KG1 (cell line): ENCODE measurements at regions not wholly inside any gene's neighbourhood (a gene's known extent, or its start where the extent isn't known, plus 50 kb on each side); places are given as distances from the start of the nearest gene placed in this dataset.
"Not testable (repeated sequence)": the region's sequence is repeated elsewhere in the genome, so short reads cannot be mapped to it uniquely, and the experiment has no call there.

Experiments
- DNase-seq: peaks from one replicate; lab custom pipeline; 2025; lab: John Stamatoyannopoulos, UW

DNA sequence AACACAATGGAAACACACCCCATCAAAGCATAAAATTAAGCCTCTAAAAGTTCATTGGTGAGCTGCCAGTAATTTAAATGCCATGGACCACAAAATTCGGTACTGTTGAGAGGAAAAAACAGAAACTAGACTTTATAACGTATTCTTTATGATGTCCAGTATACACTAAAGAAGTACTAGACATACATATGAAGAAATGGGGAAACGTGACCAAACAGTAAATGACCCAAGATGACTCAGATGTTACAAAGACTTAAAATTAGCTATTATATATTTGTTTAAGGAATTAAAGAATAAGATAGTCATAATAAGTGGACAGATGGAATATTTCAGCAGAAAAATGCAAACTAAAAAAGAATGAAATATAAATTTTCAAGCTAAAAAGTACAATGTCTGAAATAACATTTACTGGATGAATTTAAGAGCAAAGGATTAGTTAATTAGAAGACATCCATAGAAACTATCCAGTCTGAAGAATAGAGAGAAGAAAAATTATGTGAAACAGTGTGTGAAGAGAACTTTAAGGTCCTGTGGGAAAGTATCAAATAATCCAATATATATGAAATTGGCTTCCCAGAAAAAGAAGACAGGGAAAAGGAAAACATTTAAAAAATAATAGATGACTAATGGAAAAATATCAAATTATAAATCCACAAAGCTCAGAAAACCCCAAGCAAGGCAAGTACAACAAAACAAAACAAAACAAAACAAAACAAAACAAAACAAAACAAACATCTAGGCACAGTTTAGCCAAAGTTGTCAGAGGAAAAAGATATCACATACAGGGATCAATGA is 69.4 kb downstream of the SAMD9 start:
- DNase-seq, result no peak

DNA sequence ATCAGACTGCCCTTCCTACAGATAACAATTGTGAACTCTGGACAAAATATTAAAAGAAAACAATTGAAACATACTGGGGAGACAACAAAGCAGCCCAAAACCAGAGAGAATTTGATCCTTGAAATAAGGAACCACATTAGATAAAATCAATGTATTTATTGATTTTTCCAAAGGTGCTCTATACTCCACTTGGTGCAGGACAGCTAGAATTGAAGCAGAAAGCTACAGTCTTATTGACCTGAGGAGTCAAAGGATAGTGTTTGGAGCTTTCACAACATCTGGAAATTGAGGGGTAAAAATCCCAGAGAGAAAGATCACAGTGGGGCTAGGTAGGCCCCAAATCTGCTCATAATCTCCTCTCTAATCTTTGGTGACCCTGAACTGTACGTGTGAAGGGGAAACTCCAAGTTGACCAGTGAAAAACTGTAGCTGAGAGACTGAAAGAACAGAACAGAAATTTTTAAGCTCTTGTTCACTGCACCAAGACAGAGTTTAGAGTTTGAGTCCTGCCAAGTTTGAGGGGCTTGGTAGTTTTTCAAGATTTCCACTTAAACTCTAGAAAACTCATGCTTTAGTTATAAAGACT is 70.2 kb downstream of the SAMD9 start:
- DNase-seq, result no peak

GRCh38 chr7:93046641-93047040 is 71.1 kb downstream of the SAMD9 start:
- no peak for DNase-seq

- DNase-seq, result no peak
Measured at GRCh38 chr7:93044147-93044810, 73.5 kb downstream of the SAMD9 start.

GRCh38 chr7:93043385-93043985 is 74.3 kb downstream of the SAMD9 start:
- DNase-seq, result no peak

GRCh38 chr7:93040355-93040754 is 77.4 kb downstream of the SAMD9 start:
- DNase-seq, result no peak

- DNase-seq, result no peak
Measured at GRCh38 chr7:93039786-93040185, 78.0 kb downstream of the SAMD9 start.

DNA sequence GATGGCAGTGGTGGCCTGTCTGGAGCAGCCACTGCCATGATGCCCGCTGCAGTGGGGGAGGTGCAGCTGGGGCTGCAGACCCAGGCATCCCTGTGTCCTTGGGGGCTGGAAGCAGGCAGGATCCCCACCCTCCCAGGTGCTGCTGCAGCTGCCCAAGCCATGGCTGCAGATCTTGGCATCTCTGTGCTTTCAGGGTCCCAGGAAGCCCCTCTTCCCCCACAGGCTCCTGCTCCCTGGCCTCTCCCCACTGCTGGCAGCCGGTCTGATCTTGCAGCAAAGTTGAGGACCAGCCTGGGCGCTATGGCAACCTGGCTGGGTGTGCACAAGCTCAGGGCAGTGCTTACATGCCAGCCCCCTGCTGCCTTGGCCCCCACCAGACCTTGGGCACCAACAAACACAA is 78.5 kb downstream of the SAMD9 start:
- no peak for DNase-seq

GRCh38 chr7:93036807-93037206 is 81.0 kb downstream of the SAMD9 start:
- DNase-seq, result no peak

DNA sequence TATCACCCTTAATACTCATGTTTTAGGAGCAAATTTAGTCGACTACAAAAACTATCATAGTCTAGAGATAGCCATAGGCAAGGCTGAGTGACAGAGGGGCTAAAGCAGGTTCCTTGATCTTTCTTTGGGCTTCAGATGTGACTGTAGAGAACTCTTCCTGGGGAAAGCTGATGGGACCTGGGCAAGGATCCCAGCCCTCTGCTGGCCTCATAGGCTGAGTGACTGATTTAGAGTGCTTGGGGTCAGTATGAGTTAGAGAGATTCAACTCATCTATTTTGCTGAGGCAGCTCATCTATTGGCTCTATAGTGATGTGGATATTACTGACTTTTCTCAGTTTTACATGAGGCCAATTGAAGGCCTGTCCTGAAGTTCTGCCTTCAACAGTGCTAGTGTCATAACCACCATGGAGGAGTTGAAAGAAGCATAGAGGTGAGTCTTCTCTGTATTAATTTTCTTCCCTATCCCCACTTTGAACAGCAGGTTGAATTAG is 81.6 kb downstream of the SAMD9 start:
- no peak for DNase-seq

DNA sequence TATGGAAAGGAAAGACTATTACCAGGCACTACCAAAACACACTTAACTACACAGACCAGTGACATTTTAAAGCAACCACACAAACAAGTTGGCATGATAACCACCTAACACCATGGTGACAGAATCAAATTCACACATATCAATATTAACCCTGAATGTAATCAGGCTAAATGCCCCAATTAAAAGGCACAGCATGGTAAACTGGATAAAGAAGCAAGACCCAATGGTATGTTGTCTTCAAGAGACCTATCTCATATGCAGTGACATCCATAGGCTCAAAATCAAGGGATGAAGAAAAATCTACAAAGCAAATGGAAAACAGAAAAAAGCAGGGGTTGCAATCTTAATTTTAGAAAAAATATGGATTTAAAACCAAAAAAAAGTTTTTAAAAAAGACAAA is 86.0 kb downstream of the SAMD9 start:
- no peak for DNase-seq

DNA sequence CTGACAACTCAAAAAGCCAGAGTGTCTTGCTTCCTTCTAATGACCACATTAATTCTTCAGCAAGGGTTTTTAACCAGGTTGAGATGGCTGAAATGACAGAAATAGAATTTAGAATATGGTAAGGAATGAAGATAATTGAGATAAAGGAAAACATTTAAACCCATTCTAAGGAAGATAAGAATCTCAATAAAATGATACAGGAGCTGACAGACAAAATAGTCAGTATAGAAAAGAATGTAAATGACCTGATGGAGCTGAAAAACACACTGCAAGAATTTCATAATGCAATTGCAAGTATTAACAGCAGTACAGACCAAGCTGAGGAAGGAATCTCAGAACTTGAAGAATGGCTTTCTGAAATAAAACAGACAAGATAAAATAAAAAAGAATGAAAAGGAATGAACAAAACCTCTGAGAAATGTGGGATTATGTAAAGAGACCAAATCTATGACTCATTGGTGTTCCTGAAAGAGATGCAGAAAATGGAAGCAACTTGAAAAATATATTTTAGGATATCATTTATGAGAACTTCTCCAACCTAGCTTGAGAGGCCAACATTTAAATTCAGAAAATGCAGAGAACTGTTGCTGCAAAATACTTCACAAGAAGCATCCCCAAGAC is 87.1 kb downstream of the SAMD9 start:
- DNase-seq, result no peak

- DNase-seq, result no peak
Measured at GRCh38 chr7:93029056-93029455, 88.7 kb downstream of the SAMD9 start.

DNA sequence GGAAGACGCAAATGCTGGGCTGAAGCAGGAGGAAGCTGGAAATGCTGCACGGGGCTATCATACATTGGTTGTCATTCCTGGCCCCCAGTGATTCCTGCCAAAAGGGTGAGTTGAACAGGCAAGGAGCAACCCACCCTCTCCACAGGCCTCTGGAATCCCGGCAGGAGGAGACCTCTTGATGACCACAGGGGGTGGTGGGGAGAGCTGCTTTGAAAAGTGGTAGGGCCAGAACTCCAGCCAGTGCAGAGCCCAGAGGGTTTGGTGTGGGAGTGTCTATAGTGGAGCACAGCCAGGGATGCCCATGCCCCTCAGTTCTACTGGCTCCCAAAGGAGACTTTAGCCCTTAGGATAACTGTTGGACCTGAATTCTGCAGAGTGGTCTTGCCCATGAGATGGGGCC is 89.2 kb downstream of the SAMD9 start:
- no peak for DNase-seq

- DNase-seq, result no peak
Measured at GRCh38 chr7:93027044-93027443, 90.7 kb downstream of the SAMD9 start.

DNA sequence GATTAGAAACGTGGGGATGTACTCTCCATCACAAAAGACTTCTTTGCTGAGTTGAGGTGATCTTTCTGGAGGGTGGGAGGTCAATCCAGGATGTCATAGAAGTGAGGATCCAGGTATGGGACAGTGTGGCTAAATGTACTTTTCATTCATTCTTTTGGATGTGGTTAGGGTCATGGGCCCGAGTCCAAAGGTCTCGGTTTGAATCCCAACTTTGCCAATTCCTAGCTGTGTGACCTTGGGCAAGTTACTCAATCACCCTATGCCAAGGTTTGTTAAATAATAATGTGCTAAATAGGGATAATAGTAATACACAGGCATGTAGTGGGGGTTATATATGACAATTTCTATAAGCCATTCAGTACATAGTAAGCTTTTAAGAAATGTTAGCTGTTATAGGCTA is 91.4 kb downstream of the SAMD9 start:
- no peak for DNase-seq

GRCh38 chr7:93025389-93025788 is 92.4 kb downstream of the SAMD9 start:
- DNase-seq, result no peak

- not testable (repeated sequence) for DNase-seq
Measured at GRCh38 chr7:93022931-93023478, 94.8 kb downstream of the SAMD9 start.

- DNase-seq, result no peak
Measured at GRCh38 chr7:93021748-93022147, 96.0 kb downstream of the SAMD9 start.

GRCh38 chr7:93018716-93019115 is 99.1 kb downstream of the SAMD9 start:
- no peak for DNase-seq

GRCh38 chr7:93016681-93017381 is 100.9 kb downstream of the SAMD9 start:
- DNase-seq, result no peak
